Small intestine (tissue), 7 donors: ENCODE measurements at regions not wholly inside any gene's neighbourhood (a gene's known extent, or its start where the extent isn't known, plus 50 kb on each side); places are given as distances from the start of the nearest gene placed in this dataset.
"Not testable (repeated sequence)": the region's sequence is repeated elsewhere in the genome, so short reads cannot be mapped to it uniquely, and the experiment has no call there.

Experiments
- DNase-seq, 2 donors: peaks; one replicate each; pipeline versions ENCODE4 v3.0.0 to v3.0.0-alpha.2; 2013
- FAIRE-seq: peaks from 2 replicates; lab custom pipeline; 2012; peaks lifted over from hg19 to GRCh38; lab: Jason Lieb, UNC
- H3K27ac ChIP-seq, 3 donors: one replicate each; pipeline ENCODE4 v1.5.1; 2013; ENCODE audit warnings: low read length in 2 of 3, mild to moderate bottlenecking in 2 of 3, control low read depth in 1 of 3, inconsistent platforms in 1 of 3, low read depth in 1 of 3, moderate library complexity in 1 of 3
- H3K27me3 ChIP-seq, 3 donors: one replicate each; pipeline ENCODE4 v1.6.1; 2013; ENCODE audit warnings: low read length in 3 of 3, inconsistent platforms in 1 of 3; ENCODE audit not compliant: control insufficient read depth in 3 of 3, insufficient read depth in 3 of 3
- H3K36me3 ChIP-seq, 3 donors: one replicate each; pipeline ENCODE4 v1.6.1; 2013; ENCODE audit warnings: low read length in 3 of 3, inconsistent platforms in 1 of 3, low read depth in 1 of 3, mild to moderate bottlenecking in 1 of 3, moderate library complexity in 1 of 3; ENCODE audit not compliant: control insufficient read depth in 3 of 3, insufficient read depth in 2 of 3
- H3K4me1 ChIP-seq, 3 donors: one replicate each; pipeline ENCODE4 v1.6.1; 2013; ENCODE audit warnings: low read length in 2 of 3, inconsistent platforms in 1 of 3, low read depth in 1 of 3, mild to moderate bottlenecking in 1 of 3, moderate library complexity in 1 of 3; ENCODE audit not compliant: control insufficient read depth in 3 of 3, insufficient read depth in 2 of 3
- H3K4me3 ChIP-seq, 3 donors: one replicate each; pipeline ENCODE4 v1.5.1; 2013; ENCODE audit warnings: low read length in 3 of 3, control low read depth in 1 of 3, inconsistent platforms in 1 of 3, low read depth in 1 of 3, mild to moderate bottlenecking in 1 of 3, moderate library complexity in 1 of 3
- H3K9me3 ChIP-seq, 2 donors: one replicate each; pipeline ENCODE4 v1.6.1; 2013; ENCODE audit warnings: low read depth in 1 of 2, low read length in 1 of 2; ENCODE audit not compliant: control insufficient read depth in 2 of 2, insufficient read depth in 1 of 2
- WGBS, 3 donors: extraction: QIAGEN DNeasy Blood & Tissue Kit; methylation state at CpG; one replicate each; pipeline ENCODE4 v1.1.7; 2013; 5-methylcytosine and 5-hydroxymethylcytosine counted together
- donor health status: healthy with polysubstance abuse.
- donor health status: control.
- donor health status: control.
- donor health status: Bipolar disorder and iron deficiency.
- donor health status: healthy.

DNA sequence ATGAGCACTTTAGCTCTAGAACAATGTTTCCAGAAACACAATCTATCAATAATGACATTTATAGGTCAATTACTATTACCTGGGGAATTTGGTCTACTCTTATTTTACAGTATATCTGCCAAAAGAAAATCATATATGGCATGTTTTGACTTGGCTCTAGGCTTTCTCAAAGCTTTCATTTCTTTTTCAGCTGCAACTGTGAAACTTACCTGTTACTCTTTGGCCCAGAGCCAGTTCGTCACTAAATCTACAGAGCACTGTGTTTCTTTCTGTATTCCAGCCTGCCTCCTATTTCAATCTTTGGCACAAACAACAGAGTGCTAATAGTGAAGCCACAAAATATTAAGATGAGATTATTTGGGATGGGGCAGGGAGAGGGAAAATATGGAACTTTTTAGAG, 76.0 kb downstream of the P2RY1 start:
- peaks cover 0 to 3% (median 0%) of the 10 kb centered on the region in 3 donors for H3K4me1 ChIP-seq
- FAIRE-seq (no peak), DNase-seq (no peak)
- H3K4me3 ChIP-seq = no peak overlapping the region
- H3K36me3 ChIP-seq = no peaks in the 10 kb centered on the region
- H3K9me3 ChIP-seq = no peaks in the 10 kb centered on the region
- no peaks in the 10 kb centered on the region for H3K27me3 ChIP-seq
- WGBS, 3 donors = 69 to 86% (median 86%) methylated on average over 1 of the region's 1 CpG
- no peak overlapping the region for H3K27ac ChIP-seq

- H3K27ac ChIP-seq, H3K4me1 ChIP-seq, H3K36me3 ChIP-seq, DNase-seq, H3K4me3 ChIP-seq, H3K9me3 ChIP-seq, FAIRE-seq, H3K27me3 ChIP-seq: not testable (repeated sequence)
- 84 to 88% (median 87%) methylated on average over 8 of the region's 8 CpGs for WGBS, 3 donors
Observed at GRCh38 chr3:152914743-152915142, 79.8 kb downstream of the P2RY1 start.

DNA sequence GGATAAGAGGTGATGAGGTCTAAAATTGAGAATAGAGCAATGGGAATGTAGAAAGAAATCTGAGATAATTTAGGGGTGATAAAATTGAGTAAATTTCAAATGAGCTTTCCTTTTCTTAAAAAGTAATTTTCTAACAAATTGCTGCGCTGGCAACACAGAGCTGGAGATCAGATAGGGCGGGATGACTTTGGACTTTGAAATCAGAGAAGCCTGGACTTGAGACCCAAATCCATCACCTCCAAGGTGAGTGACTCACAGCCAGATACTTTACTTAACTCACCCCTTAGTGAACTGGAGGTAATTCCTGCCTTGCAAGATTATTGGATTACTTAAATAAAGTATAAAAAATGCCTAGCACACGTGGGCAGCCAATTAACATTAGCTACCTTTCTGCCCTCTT, 80.8 kb downstream of the P2RY1 start:
- peaks cover 0 to 3% (median 0%) of the 10 kb centered on the region in 3 donors for H3K4me1 ChIP-seq
- DNase-seq (peak; percentile 64 to 79), FAIRE-seq (no peak)
- H3K4me3 ChIP-seq = no peak overlapping the region
- H3K27ac ChIP-seq = no peak overlapping the region
- 16 to 41% (median 23%) methylated on average over 3 of the region's 3 CpGs for WGBS, 3 donors
- no peaks in the 10 kb centered on the region for H3K36me3 ChIP-seq
- H3K9me3 ChIP-seq = no peaks in the 10 kb centered on the region
- H3K27me3 ChIP-seq = no peaks in the 10 kb centered on the region

- DNase-seq (no peak), FAIRE-seq (no peak)
- Histone ChIP-seq H3K4me1 (peaks cover 0 to 3% (median 0%) of the 10 kb centered on the region in 3 donors), H3K27ac (no peak overlapping the region), H3K36me3 (no peaks in the 10 kb centered on the region), H3K9me3 (no peaks in the 10 kb centered on the region), H3K27me3 (no peaks in the 10 kb centered on the region), H3K4me3 (no peak overlapping the region)
- 74 to 86% (median 84%) methylated on average over 5 of the region's 5 CpGs for WGBS, 3 donors
Observed at GRCh38 chr3:152916753-152917279, 81.9 kb downstream of the P2RY1 start.

DNA sequence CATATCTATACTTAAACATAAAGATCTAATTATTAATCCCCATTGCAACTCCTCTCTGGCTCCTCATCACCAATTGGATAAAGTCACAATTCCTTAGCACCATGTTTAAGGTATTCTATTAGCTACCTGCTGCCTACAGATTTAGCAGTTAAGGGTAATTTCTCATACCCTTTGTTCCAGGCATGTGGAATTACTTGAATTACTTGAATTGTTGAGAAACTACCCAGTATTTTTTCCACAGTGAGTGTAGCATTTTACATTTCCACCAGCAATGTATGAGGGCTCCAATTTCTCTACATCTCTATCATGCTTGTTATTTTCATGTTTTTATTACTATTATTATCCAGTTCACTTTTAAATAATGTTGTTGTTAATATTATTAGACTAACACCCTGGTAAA, 86.4 kb downstream of the P2RY1 start:
- no peaks in the 10 kb centered on the region for H3K27me3 ChIP-seq
- no peaks in the 10 kb centered on the region for H3K4me1 ChIP-seq
- FAIRE-seq (no peak), DNase-seq (no peak)
- H3K36me3 ChIP-seq = no peaks in the 10 kb centered on the region
- no peaks in the 10 kb centered on the region for H3K9me3 ChIP-seq
- H3K4me3 ChIP-seq = no peak overlapping the region
- H3K27ac ChIP-seq = no peak overlapping the region

DNA sequence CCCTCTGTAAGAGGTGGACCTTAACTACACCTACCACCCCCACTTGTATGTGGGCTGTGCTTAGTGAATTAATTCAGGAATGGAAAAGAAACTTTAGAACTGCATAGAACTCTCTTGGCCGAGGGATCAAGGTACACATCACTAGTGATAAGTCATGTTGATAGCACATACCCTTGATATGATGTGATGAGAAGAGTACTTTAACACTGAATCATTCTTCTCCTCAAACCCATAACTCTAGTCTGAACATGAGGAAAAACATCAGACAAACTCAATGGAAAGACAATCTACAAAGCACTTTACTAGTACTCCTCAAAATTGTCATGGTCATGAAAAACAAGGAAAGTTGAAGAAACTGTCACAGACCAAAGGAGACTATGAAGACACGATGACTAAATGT, 87.6 kb downstream of the P2RY1 start:
- H3K9me3 ChIP-seq = no peaks in the 10 kb centered on the region
- no peak overlapping the region for H3K4me3 ChIP-seq
- H3K36me3 ChIP-seq = no peaks in the 10 kb centered on the region
- H3K27ac ChIP-seq = no peak overlapping the region
- peak; percentile 19 to 63 for DNase-seq
- no peaks in the 10 kb centered on the region for H3K4me1 ChIP-seq
- H3K27me3 ChIP-seq = no peaks in the 10 kb centered on the region
- FAIRE-seq = no peak
- 51 to 70% (median 59%) methylated on average over 2 of the region's 2 CpGs for WGBS, 3 donors

DNA sequence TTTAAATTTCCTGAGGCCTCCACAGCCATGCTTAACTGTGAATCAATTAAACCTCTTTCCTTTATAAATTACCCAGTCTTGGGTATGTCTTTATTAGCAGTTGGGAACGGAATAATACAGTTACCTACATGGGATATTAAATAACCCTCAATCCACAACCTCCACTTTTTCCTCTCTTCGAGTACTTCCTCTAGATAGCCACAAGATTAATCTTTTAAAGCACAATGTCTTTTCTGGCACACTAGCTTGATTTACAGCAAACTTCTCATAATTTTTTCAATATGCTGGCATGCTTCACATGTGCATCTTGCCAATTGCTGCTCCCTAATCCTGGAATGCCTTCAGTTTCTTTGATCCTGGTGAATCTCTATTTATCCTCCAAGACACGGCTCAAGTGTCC, 92.2 kb downstream of the P2RY1 start:
- Histone ChIP-seq H3K36me3 (no peaks in the 10 kb centered on the region), H3K4me3 (no peak overlapping the region), H3K4me1 (no peaks in the 10 kb centered on the region), H3K9me3 (no peaks in the 10 kb centered on the region), H3K27ac (no peak overlapping the region), H3K27me3 (no peaks in the 10 kb centered on the region)
- 62 to 81% (median 71%) methylated on average over 3 of the region's 3 CpGs for WGBS, 3 donors
- no peak for FAIRE-seq
- no peak for DNase-seq

GRCh38 chr3:152930516-152930915, 95.6 kb downstream of the P2RY1 start:
- no peak for FAIRE-seq
- H3K4me3 ChIP-seq = no peak overlapping the region
- H3K4me1 ChIP-seq = no peaks in the 10 kb centered on the region
- H3K9me3 ChIP-seq = no peaks in the 10 kb centered on the region
- WGBS, 3 donors = 80 to 92% (median 80%) methylated on average over 2 of the region's 2 CpGs
- DNase-seq = no peak
- H3K27me3 ChIP-seq = no peaks in the 10 kb centered on the region
- H3K27ac ChIP-seq = no peak overlapping the region
- H3K36me3 ChIP-seq = no peaks in the 10 kb centered on the region

GRCh38 chr3:152937234-152937633, 102.3 kb downstream of the P2RY1 start:
- Histone ChIP-seq H3K27ac (no peak overlapping the region), H3K36me3 (no peaks in the 10 kb centered on the region), H3K9me3 (no peaks in the 10 kb centered on the region), H3K27me3 (no peaks in the 10 kb centered on the region), H3K4me1 (no peaks in the 10 kb centered on the region), H3K4me3 (no peak overlapping the region)
- peak in 1 of 2 donors; percentile 31 for DNase-seq
- FAIRE-seq = no peak
- 29 to 47% (median 37%) methylated on average over 2 of the region's 2 CpGs for WGBS, 3 donors
